ENCODE measurements at regions not wholly inside any gene's neighbourhood (a gene's known extent, or its start where the extent isn't known, plus 50 kb on each side); places are given as distances from the start of the nearest gene placed in this dataset.

DNA sequence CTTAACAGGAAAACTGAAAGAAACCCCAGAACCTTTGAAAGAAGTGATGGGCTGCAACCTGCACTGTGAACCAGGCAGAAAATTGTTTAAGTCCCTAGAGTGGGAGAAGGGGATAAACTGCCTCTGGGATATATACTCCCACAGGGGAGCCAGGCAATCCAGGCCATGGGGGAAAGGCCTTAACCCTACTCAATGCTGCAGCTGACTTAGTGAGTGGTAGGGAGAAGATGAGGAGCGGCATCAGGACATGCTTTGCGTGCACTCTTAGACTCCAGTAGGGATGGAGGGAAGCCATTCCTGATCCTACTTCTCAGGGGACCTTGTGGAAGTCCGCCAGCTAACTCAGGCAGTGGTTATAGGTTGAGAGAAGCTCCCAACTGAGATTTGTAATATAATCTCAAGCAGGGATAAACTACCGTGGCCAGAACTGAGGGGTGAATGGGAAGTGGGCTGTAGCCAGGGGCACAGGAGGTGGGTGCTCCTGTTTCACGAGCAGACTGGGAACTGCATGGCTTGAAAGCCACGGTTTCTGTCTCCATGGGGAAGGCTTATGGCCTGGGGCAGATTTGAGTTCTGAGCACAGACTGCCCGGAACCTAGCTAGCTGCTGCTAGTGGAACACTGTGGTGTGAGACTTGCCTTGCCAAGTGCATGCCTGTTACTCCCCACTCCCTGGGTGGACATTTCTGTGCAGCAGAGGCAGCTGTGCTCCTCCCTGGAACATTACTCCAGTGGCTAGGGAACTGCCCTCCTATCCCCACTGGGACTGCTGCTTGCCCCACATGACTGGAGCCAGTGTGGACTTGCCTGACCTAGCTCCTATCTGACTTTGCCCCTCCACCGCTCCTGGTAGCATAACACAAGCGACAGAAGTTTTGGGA is 119.2 kb upstream of the SCAF11 start:
- H3K9me3 Mint-ChIP-seq = peaks cover 4% of the 10 kb centered on the region
- no peaks in the 10 kb centered on the region for H3K36me3 Mint-ChIP-seq
- no peaks in the 10 kb centered on the region for H3K4me1 Mint-ChIP-seq (ENCODE audit: unreplicated experiment)
- no peak overlapping the region for H3K27ac Mint-ChIP-seq
- H3K27me3 Mint-ChIP-seq = no peaks in the 10 kb centered on the region
- no peak overlapping the region for H3K4me3 Mint-ChIP-seq
- TF ChIP-seq, protein P1, sequence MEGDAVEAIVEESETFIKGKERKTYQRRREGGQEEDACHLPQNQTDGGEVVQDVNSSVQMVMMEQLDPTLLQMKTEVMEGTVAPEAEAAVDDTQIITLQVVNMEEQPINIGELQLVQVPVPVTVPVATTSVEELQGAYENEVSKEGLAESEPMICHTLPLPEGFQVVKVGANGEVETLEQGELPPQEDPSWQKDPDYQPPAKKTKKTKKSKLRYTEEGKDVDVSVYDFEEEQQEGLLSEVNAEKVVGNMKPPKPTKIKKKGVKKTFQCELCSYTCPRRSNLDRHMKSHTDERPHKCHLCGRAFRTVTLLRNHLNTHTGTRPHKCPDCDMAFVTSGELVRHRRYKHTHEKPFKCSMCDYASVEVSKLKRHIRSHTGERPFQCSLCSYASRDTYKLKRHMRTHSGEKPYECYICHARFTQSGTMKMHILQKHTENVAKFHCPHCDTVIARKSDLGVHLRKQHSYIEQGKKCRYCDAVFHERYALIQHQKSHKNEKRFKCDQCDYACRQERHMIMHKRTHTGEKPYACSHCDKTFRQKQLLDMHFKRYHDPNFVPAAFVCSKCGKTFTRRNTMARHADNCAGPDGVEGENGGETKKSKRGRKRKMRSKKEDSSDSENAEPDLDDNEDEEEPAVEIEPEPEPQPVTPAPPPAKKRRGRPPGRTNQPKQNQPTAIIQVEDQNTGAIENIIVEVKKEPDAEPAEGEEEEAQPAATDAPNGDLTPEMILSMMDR (conservative IDR thresholded peaks at IDR 0.05) = no peak
- no peak for DNase-seq (ENCODE audit: extremely low spot score, unreplicated experiment)

- H3K9me3 Mint-ChIP-seq = peaks cover 4% of the 10 kb centered on the region
- H3K27ac Mint-ChIP-seq = no peak overlapping the region
- no peaks in the 10 kb centered on the region for H3K4me1 Mint-ChIP-seq (ENCODE audit: unreplicated experiment)
- H3K4me3 Mint-ChIP-seq = no peak overlapping the region
- DNase-seq (ENCODE audit: extremely low spot score, unreplicated experiment) = no peak
- TF ChIP-seq, protein P1 (conservative IDR thresholded peaks at IDR 0.05) = no peak
- H3K27me3 Mint-ChIP-seq = no peaks in the 10 kb centered on the region
- H3K36me3 Mint-ChIP-seq = no peaks in the 10 kb centered on the region
Observed at GRCh38 chr12:46108721-46109120, 118.3 kb upstream of the SCAF11 start.

- H3K9me3 Mint-ChIP-seq = peaks cover under 1% of the 10 kb centered on the region
- no peak overlapping the region for H3K27ac Mint-ChIP-seq
- no peak for DNase-seq (ENCODE audit: extremely low spot score, unreplicated experiment)
- H3K4me1 Mint-ChIP-seq (ENCODE audit: unreplicated experiment) = no peaks in the 10 kb centered on the region
- TF ChIP-seq, protein P1 (conservative IDR thresholded peaks at IDR 0.05) = no peak
- no peak overlapping the region for H3K4me3 Mint-ChIP-seq
- no peaks in the 10 kb centered on the region for H3K27me3 Mint-ChIP-seq
- H3K36me3 Mint-ChIP-seq = no peaks in the 10 kb centered on the region
Observed at GRCh38 chr12:46107591-46107990, 117.2 kb upstream of the SCAF11 start.

- H3K4me1 Mint-ChIP-seq (ENCODE audit: unreplicated experiment) = no peaks in the 10 kb centered on the region
- no peaks in the 10 kb centered on the region for H3K9me3 Mint-ChIP-seq
- no peak overlapping the region for H3K4me3 Mint-ChIP-seq
- TF ChIP-seq, protein P1 (conservative IDR thresholded peaks at IDR 0.05) = no peak
- no peaks in the 10 kb centered on the region for H3K36me3 Mint-ChIP-seq
- H3K27me3 Mint-ChIP-seq = no peaks in the 10 kb centered on the region
- H3K27ac Mint-ChIP-seq = no peak overlapping the region
- no peak for DNase-seq (ENCODE audit: extremely low spot score, unreplicated experiment)
Observed at GRCh38 chr12:46105735-46106134, 115.4 kb upstream of the SCAF11 start.

DNA sequence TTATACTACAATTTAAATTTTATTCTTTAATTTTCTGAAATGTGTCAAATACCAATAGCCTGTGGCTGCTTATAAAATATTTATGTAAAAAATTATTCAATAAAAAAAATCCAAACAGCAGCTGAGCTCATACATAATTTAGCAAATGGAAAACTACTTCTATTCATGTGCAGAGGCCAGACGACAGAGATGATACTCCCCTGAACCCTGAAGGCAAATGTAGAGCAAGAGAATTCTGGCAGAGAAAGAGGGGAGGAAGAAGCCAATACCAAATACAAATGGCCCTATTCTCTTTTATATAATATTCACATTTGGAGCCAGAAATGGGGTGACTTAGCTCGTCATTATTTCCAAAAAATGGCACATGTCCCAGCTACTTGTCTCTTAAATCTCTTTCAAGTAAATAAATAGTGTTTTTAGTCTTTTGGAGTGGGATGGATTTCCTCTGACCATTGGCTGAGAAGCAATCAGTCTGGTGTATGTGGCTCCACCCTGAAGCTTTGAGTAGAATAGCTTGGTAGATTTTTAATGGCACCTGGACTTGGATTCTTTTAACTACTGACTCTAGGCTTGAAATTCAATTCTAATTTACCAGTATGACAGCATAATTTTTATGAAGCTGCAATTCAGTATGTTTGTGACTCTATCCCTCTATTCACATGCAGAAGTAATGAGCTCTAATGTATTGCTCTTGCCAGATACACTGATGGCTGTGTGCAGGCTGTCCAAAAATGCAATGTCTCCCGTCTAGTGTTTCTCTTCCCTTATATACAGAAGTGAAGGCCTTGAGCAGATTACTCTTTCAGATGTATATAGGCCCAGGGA is 113.4 kb upstream of the SCAF11 start:
- Mint-ChIP-seq H3K4me1 (ENCODE audit: unreplicated experiment) (no peaks in the 10 kb centered on the region), H3K27ac (no peak overlapping the region), H3K36me3 (no peaks in the 10 kb centered on the region), H3K27me3 (no peaks in the 10 kb centered on the region), H3K4me3 (no peak overlapping the region), H3K9me3 (no peaks in the 10 kb centered on the region)
- DNase-seq (ENCODE audit: extremely low spot score, unreplicated experiment) = no peak
- TF ChIP-seq, protein P1 (conservative IDR thresholded peaks at IDR 0.05) = no peak
